ENCODE measurements at regions not wholly inside any gene's neighbourhood (a gene's known extent, or its start where the extent isn't known, plus 50 kb on each side); places are given as distances from the start of the nearest gene placed in this dataset.

DNA sequence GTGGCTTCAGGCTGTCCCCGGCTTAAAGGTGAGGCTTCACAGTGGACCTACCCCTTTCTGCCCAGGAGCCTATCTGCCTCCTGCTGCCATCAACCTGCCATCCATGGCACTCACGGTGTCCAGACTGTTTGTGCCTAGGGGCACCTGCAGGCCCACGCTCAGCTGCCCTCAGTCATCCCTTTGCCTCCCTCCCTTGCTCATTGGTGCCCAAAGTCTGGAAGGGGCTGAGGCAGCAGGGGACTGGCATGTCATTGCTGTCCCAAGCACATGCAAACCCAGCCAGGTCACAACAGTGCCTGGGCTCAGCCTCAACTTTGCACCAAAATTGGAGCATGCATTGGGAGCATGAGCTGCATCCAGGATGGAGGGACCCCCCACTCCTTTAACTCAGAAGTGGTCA is 1142.7 kb upstream of the NCAM2 start:
- TF ChIP-seq POLR2AphosphoS5 (IDR thresholded peaks at IDR 0.05; ENCODE audit: insufficient read depth, low read depth, low read length) (no peak), POLR2A (IDR thresholded peaks at IDR 0.05; ENCODE audit: low read depth, low read length) (no peak), MYC (IDR thresholded peaks at IDR 0.05; ENCODE audit: low read depth, low read length) (no peak), JUN (IDR thresholded peaks at IDR 0.05; ENCODE audit: borderline replicate concordance, insufficient read depth, insufficient read length, low read depth) (no peak), FOS (IDR thresholded peaks at IDR 0.05; ENCODE audit: borderline replicate concordance, insufficient read depth, low read length) (no peak), GATA2 (IDR thresholded peaks at IDR 0.05; ENCODE audit: insufficient read depth, insufficient read length, low read depth, low read length) (no peak), EZH2 (IDR thresholded peaks at IDR 0.05; ENCODE audit: borderline replicate concordance, low read depth, low read length, severe bottlenecking) (no peak)
- TF ChIP-seq, protein P1, sequence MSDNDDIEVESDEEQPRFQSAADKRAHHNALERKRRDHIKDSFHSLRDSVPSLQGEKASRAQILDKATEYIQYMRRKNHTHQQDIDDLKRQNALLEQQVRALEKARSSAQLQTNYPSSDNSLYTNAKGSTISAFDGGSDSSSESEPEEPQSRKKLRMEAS (IDR thresholded peaks at IDR 0.05; ENCODE audit: insufficient read depth, insufficient read length) = no peak
- TF ChIP-seq, protein P2, sequence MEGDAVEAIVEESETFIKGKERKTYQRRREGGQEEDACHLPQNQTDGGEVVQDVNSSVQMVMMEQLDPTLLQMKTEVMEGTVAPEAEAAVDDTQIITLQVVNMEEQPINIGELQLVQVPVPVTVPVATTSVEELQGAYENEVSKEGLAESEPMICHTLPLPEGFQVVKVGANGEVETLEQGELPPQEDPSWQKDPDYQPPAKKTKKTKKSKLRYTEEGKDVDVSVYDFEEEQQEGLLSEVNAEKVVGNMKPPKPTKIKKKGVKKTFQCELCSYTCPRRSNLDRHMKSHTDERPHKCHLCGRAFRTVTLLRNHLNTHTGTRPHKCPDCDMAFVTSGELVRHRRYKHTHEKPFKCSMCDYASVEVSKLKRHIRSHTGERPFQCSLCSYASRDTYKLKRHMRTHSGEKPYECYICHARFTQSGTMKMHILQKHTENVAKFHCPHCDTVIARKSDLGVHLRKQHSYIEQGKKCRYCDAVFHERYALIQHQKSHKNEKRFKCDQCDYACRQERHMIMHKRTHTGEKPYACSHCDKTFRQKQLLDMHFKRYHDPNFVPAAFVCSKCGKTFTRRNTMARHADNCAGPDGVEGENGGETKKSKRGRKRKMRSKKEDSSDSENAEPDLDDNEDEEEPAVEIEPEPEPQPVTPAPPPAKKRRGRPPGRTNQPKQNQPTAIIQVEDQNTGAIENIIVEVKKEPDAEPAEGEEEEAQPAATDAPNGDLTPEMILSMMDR (IDR thresholded peaks at IDR 0.05; ENCODE audit: extremely low read depth in 1 of 2, insufficient read depth in 1 of 2, low read depth in 1 of 2, low read length in 2 of 2) = no peak
- no TSS peak for BruUV-seq (replicated peaks)
- POLR2A ChIA-PET = no interaction called here
- DNase-seq (ENCODE audit: low read depth, low spot score) (no peak), FAIRE-seq (no peak)
- intact Hi-C loops (cut with micrococcal nuclease) (no loop called here), dilution Hi-C loops (cut with MboI; ENCODE audit: extremely low pct_ligation_motif_present, low sequenced_read_pairs) (no loop called here)
- Histone ChIP-seq H2AFZ (ENCODE audit: low read depth, low read length) (no peak overlapping the region), H3K27me3 (ENCODE audit: control insufficient read depth in 2 of 2, insufficient read depth in 2 of 2, low read length in 2 of 2) (no peaks in the 10 kb centered on the region), H3K79me2 (ENCODE audit: control insufficient read depth, insufficient read depth, low read length) (no peaks in the 10 kb centered on the region), H3K36me3 (ENCODE audit: control insufficient read depth in 2 of 2, extremely low read depth in 1 of 2, insufficient read depth in 2 of 2, low read length in 2 of 2) (no peaks in the 10 kb centered on the region), H3K9me1 (replicated peaks; ENCODE audit: control insufficient read depth, extremely low read depth, insufficient read depth, low read length) (no peaks in the 10 kb centered on the region), H3K9me3 (replicated peaks; ENCODE audit: control insufficient read depth, insufficient read depth, low read length) (no peaks in the 10 kb centered on the region), H3K4me3 (replicated peaks in 1 of 3; ENCODE audit: insufficient read depth in 1 of 3, low read depth in 1 of 3, low read length in 3 of 3) (no peak overlapping the region), H4K20me1 (replicated peaks; ENCODE audit: control insufficient read depth, extremely low read depth, insufficient read depth, low read length) (no peaks in the 10 kb centered on the region), H3K27ac (ENCODE audit: insufficient read depth, low read depth, low read length) (no peak overlapping the region), H3K4me2 (ENCODE audit: insufficient read depth, low read length) (no peak overlapping the region), H3K9ac (replicated peaks; ENCODE audit: extremely low read depth, insufficient read depth, low read length) (no peak overlapping the region), H3K4me1 (ENCODE audit: control insufficient read depth, extremely low read depth, insufficient read depth, low read length) (no peaks in the 10 kb centered on the region)
- CTCF ChIA-PET = no interaction called here

Data from endothelial cell of umbilical vein (primary cell).